Uterus (tissue), 2 donors: ENCODE measurements at regions not wholly inside any gene's neighbourhood (a gene's known extent, or its start where the extent isn't known, plus 50 kb on each side); places are given as distances from the start of the nearest gene placed in this dataset.

ENCODE experiments used
- CTCF ChIP-seq, 4 experiments: fragments of 200-600 bp in 2 of 4; fragments of 450-650 bp in 2 of 4; sonication (generic) in 2 of 4; IDR thresholded peaks; one replicate each; pipeline ENCODE4 v1.5.1; 2016 to 2019; ENCODE audit warnings: antibody characterized with exemption in 4 of 4, mild to moderate bottlenecking in 2 of 4, moderate library complexity in 1 of 4
- POLR2A ChIP-seq, 2 donors: fragments of 450-650 bp; IDR thresholded peaks; one replicate each; pipeline ENCODE4 v1.6.1; 2016; ENCODE audit warnings: antibody characterized with exemption in 2 of 2, mild to moderate bottlenecking in 1 of 2, moderate library complexity in 1 of 2

GRCh38 chr15:66836231-66837030 lies 134.4 kb downstream of the SMAD6 start:
- TF ChIP-seq CTCF (IDR thresholded peaks at IDR 0.05) (no peak), POLR2A (IDR thresholded peaks at IDR 0.05) (no peak)
